WTC11 (cell line): ENCODE measurements at regions not wholly inside any gene's neighbourhood (a gene's known extent, or its start where the extent isn't known, plus 50 kb on each side); places are given as distances from the start of the nearest gene placed in this dataset.

Source experiments
- ATAC-seq: fragments of 200-7000 bp; cut with Tn5 transposase; 2 replicates; pipeline ENCODE4 v1.10.0; 2021; ENCODE audit warnings: mild to moderate bottlenecking, moderate library complexity
- CTCF ChIA-PET: fragments of 300-600 bp; sonication (Branson Sonifier 250); formaldehyde crosslinking; loops from one replicate; lab custom pipeline; 2021; ENCODE audit warnings: antibody characterized with exemption; lab: Charles Lee
- POLR2A ChIA-PET: fragments of 350-600 bp; sonication (Branson Sonifier 250); formaldehyde crosslinking; loops from one replicate; lab custom pipeline; 2021; ENCODE audit warnings: antibody characterized with exemption; lab: Charles Lee
- DNase-seq: peaks from one replicate; pipeline ENCODE4 v3.0.0; 2021; ENCODE audit warnings: low spot score
- H3K27ac Mint-ChIP-seq: 2 replicates; pipeline ENCODE4 v1.8.0; 2021; ENCODE audit warnings: mixed read lengths
- H3K27me3 Mint-ChIP-seq: 2 replicates; pipeline ENCODE4 v1.8.0; 2021; ENCODE audit warnings: low read depth, mild to moderate bottlenecking, moderate library complexity, mixed read lengths
- H3K36me3 Mint-ChIP-seq: 2 replicates; pipeline ENCODE4 v1.8.0; 2021; ENCODE audit warnings: mixed read lengths
- H3K4me1 Mint-ChIP-seq: 2 replicates; pipeline ENCODE4 v1.8.0; 2022; ENCODE audit warnings: mixed read lengths
- H3K4me3 Mint-ChIP-seq: 2 replicates; pipeline ENCODE4 v1.8.0; 2021; ENCODE audit warnings: mild to moderate bottlenecking, moderate library complexity, mixed read lengths
- H3K9me3 Mint-ChIP-seq: 2 replicates; pipeline ENCODE4 v1.8.0; 2021; ENCODE audit warnings: mixed read lengths
- NR1H2 ChIP-seq: sonication (generic); formaldehyde crosslinking; IDR thresholded peaks from 2 replicates; pipeline ENCODE4 v1.9.0; 2021; ENCODE audit warnings: mild to moderate bottlenecking, moderate library complexity, missing genetic modification reagents
- OVOL2 ChIP-seq: fragments of 250-450 bp; sonication (Bioruptor Pico); IDR thresholded peaks from 2 replicates; pipeline ENCODE4 v1.9.0; 2021; ENCODE audit warnings: mild to moderate bottlenecking, borderline replicate concordance
- TEAD1 ChIP-seq: sonication (generic); formaldehyde crosslinking; IDR thresholded peaks from 2 replicates; pipeline ENCODE4 v1.8.0; 2022; ENCODE audit warnings: mild to moderate bottlenecking, missing genetic modification reagents
- ZNF121 ChIP-seq: sonication (generic); formaldehyde crosslinking; IDR thresholded peaks from 2 replicates; pipeline ENCODE4 v1.8.0; 2023; ENCODE audit warnings: missing genetic modification reagents
- ZNF232 ChIP-seq: sonication (generic); formaldehyde crosslinking; IDR thresholded peaks from 2 replicates; pipeline ENCODE4 v1.8.0; 2022; ENCODE audit warnings: mild to moderate bottlenecking, missing genetic modification reagents
- ZNF263 ChIP-seq: sonication (generic); formaldehyde crosslinking; IDR thresholded peaks from 2 replicates; pipeline ENCODE4 v1.8.1; 2022; ENCODE audit warnings: low read depth, mild to moderate bottlenecking, moderate library complexity, missing genetic modification reagents
- TF ChIP-seq, protein P1 (sequence below): sonication (generic); formaldehyde crosslinking; IDR thresholded peaks from 2 replicates; pipeline ENCODE4 v1.8.0; 2023; ENCODE audit warnings: mild to moderate bottlenecking, missing genetic modification reagents
- TF ChIP-seq, protein P2 (sequence below): sonication (generic); formaldehyde crosslinking; IDR thresholded peaks from 2 replicates; pipeline ENCODE4 v1.8.0; 2023; ENCODE audit warnings: missing genetic modification reagents
- TF ChIP-seq, protein P3 (sequence below): sonication (generic); formaldehyde crosslinking; IDR thresholded peaks from 2 replicates; pipeline ENCODE4 v1.8.1; 2022; ENCODE audit warnings: mild to moderate bottlenecking, missing genetic modification reagents, moderate library complexity, borderline replicate concordance
- TF ChIP-seq, protein P4 (sequence below): sonication (generic); formaldehyde crosslinking; IDR thresholded peaks from 2 replicates; pipeline ENCODE4 v1.8.0; 2022; ENCODE audit warnings: mild to moderate bottlenecking, missing genetic modification reagents
- TF ChIP-seq, protein P5 (sequence below): sonication (generic); formaldehyde crosslinking; conservative IDR thresholded peaks from 2 replicates; pipeline ENCODE4 v1.8.1; 2022; ENCODE audit warnings: mild to moderate bottlenecking, missing genetic modification reagents
- TF ChIP-seq, protein P6 (sequence below): fragments of 250-450 bp; sonication (Bioruptor Pico); IDR thresholded peaks from 2 replicates; pipeline ENCODE4 v1.9.0; 2021; ENCODE audit warnings: mild to moderate bottlenecking
- TF ChIP-seq, protein P7 (sequence below): sonication (generic); formaldehyde crosslinking; IDR thresholded peaks from 2 replicates; pipeline ENCODE4 v1.8.1; 2023; ENCODE audit warnings: mild to moderate bottlenecking, moderate library complexity, missing genetic modification reagents
- TF ChIP-seq, protein P8 (sequence below): fragments of 250-450 bp; sonication (Bioruptor Pico); conservative IDR thresholded peaks from 2 replicates; pipeline ENCODE4 v1.9.0; 2021; ENCODE audit warnings: mild to moderate bottlenecking
- TF ChIP-seq, protein P9 (sequence below): sonication (generic); formaldehyde crosslinking; IDR thresholded peaks from 2 replicates; pipeline ENCODE4 v1.8.1; 2022; ENCODE audit warnings: low read depth, missing genetic modification reagents, borderline replicate concordance

DNA sequence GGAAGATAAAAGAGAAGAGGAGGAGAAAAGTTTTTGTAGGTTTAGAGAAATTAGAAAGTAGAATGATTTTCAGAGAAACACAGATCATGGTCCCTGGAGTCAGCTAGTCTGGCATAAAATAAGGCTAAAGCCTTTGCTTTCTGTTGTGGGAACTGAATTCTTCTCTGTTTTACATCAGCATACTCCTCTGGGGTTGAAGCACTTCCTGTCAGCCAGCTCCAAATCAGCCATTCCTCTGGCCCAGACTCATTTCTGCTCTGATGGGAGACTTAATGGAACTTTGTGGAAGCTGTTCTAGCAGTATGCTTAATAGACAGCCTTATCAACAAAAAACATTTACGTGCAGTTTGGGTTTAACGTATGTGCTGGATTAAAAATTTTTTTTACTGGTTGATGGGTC, 143.2 kb downstream of the HMHB1 start:
- no peaks in the 10 kb centered on the region for H3K27me3 Mint-ChIP-seq
- no peaks in the 10 kb centered on the region for H3K9me3 Mint-ChIP-seq
- ATAC-seq (no peak), DNase-seq (no peak)
- H3K36me3 Mint-ChIP-seq = no peaks in the 10 kb centered on the region
- POLR2A ChIA-PET = no interaction called here
- H3K4me3 Mint-ChIP-seq = no peak overlapping the region
- CTCF ChIA-PET = no interaction called here
- TF ChIP-seq, protein P1, sequence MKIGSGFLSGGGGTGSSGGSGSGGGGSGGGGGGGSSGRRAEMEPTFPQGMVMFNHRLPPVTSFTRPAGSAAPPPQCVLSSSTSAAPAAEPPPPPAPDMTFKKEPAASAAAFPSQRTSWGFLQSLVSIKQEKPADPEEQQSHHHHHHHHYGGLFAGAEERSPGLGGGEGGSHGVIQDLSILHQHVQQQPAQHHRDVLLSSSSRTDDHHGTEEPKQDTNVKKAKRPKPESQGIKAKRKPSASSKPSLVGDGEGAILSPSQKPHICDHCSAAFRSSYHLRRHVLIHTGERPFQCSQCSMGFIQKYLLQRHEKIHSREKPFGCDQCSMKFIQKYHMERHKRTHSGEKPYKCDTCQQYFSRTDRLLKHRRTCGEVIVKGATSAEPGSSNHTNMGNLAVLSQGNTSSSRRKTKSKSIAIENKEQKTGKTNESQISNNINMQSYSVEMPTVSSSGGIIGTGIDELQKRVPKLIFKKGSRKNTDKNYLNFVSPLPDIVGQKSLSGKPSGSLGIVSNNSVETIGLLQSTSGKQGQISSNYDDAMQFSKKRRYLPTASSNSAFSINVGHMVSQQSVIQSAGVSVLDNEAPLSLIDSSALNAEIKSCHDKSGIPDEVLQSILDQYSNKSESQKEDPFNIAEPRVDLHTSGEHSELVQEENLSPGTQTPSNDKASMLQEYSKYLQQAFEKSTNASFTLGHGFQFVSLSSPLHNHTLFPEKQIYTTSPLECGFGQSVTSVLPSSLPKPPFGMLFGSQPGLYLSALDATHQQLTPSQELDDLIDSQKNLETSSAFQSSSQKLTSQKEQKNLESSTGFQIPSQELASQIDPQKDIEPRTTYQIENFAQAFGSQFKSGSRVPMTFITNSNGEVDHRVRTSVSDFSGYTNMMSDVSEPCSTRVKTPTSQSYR (CRISPR knock-in tag) = no peak
- no peak for TF ChIP-seq NR1H2 (CRISPR knock-in tag)
- TF ChIP-seq, protein P2, sequence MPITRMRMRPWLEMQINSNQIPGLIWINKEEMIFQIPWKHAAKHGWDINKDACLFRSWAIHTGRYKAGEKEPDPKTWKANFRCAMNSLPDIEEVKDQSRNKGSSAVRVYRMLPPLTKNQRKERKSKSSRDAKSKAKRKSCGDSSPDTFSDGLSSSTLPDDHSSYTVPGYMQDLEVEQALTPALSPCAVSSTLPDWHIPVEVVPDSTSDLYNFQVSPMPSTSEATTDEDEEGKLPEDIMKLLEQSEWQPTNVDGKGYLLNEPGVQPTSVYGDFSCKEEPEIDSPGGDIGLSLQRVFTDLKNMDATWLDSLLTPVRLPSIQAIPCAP = no peak
- TF ChIP-seq, protein P3, sequence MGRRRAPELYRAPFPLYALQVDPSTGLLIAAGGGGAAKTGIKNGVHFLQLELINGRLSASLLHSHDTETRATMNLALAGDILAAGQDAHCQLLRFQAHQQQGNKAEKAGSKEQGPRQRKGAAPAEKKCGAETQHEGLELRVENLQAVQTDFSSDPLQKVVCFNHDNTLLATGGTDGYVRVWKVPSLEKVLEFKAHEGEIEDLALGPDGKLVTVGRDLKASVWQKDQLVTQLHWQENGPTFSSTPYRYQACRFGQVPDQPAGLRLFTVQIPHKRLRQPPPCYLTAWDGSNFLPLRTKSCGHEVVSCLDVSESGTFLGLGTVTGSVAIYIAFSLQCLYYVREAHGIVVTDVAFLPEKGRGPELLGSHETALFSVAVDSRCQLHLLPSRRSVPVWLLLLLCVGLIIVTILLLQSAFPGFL (CRISPR knock-in tag) = no peak
- no peak for TF ChIP-seq TEAD1 (CRISPR knock-in tag)
- TF ChIP-seq, protein P4, sequence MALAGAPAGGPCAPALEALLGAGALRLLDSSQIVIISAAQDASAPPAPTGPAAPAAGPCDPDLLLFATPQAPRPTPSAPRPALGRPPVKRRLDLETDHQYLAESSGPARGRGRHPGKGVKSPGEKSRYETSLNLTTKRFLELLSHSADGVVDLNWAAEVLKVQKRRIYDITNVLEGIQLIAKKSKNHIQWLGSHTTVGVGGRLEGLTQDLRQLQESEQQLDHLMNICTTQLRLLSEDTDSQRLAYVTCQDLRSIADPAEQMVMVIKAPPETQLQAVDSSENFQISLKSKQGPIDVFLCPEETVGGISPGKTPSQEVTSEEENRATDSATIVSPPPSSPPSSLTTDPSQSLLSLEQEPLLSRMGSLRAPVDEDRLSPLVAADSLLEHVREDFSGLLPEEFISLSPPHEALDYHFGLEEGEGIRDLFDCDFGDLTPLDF (CRISPR knock-in tag) = no peak
- no peak for TF ChIP-seq ZNF263 (CRISPR knock-in tag)
- no peak for TF ChIP-seq OVOL2 (CRISPR knock-in tag)
- TF ChIP-seq ZNF232 = no peak
- TF ChIP-seq, protein P5, sequence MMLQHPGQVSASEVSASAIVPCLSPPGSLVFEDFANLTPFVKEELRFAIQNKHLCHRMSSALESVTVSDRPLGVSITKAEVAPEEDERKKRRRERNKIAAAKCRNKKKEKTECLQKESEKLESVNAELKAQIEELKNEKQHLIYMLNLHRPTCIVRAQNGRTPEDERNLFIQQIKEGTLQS (CRISPR knock-in tag) = no peak
- TF ChIP-seq, protein P6, sequence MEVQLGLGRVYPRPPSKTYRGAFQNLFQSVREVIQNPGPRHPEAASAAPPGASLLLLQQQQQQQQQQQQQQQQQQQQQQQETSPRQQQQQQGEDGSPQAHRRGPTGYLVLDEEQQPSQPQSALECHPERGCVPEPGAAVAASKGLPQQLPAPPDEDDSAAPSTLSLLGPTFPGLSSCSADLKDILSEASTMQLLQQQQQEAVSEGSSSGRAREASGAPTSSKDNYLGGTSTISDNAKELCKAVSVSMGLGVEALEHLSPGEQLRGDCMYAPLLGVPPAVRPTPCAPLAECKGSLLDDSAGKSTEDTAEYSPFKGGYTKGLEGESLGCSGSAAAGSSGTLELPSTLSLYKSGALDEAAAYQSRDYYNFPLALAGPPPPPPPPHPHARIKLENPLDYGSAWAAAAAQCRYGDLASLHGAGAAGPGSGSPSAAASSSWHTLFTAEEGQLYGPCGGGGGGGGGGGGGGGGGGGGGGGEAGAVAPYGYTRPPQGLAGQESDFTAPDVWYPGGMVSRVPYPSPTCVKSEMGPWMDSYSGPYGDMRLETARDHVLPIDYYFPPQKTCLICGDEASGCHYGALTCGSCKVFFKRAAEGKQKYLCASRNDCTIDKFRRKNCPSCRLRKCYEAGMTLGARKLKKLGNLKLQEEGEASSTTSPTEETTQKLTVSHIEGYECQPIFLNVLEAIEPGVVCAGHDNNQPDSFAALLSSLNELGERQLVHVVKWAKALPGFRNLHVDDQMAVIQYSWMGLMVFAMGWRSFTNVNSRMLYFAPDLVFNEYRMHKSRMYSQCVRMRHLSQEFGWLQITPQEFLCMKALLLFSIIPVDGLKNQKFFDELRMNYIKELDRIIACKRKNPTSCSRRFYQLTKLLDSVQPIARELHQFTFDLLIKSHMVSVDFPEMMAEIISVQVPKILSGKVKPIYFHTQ (CRISPR knock-in tag) = no peak
- TF ChIP-seq, protein P7, sequence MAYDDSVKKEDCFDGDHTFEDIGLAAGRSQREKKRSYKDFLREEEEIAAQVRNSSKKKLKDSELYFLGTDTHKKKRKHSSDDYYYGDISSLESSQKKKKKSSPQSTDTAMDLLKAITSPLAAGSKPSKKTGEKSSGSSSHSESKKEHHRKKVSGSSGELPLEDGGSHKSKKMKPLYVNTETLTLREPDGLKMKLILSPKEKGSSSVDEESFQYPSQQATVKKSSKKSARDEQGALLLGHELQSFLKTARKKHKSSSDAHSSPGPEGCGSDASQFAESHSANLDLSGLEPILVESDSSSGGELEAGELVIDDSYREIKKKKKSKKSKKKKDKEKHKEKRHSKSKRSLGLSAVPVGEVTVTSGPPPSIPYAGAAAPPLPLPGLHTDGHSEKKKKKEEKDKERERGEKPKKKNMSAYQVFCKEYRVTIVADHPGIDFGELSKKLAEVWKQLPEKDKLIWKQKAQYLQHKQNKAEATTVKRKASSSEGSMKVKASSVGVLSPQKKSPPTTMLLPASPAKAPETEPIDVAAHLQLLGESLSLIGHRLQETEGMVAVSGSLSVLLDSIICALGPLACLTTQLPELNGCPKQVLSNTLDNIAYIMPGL (CRISPR knock-in tag) = no peak
- TF ChIP-seq, protein P8, sequence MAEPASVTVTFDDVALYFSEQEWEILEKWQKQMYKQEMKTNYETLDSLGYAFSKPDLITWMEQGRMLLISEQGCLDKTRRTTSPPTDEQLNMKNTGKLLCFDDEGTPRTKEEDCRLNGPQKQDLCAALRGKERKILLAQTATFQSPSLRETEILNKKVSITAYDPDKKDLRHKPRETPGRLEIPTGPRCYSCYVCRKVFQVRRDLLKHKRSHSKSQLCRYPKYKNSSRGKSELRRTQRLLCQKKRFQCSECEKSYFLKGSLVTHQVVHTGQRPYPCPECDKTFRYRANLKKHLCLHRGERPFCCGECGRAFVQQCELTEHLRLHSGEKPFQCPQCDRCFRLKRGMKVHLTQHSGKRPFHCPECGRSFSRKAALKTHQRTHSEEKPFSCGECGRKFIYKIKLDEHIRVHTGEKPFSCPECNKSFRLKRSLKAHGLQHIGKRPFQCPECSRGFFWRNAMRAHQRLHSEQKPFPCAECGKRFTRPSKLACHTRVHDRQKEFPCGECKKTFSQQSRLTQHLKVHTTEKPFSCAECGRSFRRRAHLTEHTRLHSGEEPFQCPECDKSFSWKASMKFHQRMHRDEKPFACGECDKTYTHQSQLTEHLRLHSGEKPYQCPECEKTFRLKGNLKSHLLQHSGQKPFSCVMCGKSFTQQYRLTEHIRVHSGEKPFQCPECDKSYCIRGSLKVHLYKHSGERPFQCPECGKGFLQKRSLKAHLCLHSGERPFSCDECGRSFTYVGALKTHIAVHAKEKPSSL (CRISPR knock-in tag) = no peak
- no peak for TF ChIP-seq ZNF121 (CRISPR knock-in tag)
- TF ChIP-seq, protein P9, sequence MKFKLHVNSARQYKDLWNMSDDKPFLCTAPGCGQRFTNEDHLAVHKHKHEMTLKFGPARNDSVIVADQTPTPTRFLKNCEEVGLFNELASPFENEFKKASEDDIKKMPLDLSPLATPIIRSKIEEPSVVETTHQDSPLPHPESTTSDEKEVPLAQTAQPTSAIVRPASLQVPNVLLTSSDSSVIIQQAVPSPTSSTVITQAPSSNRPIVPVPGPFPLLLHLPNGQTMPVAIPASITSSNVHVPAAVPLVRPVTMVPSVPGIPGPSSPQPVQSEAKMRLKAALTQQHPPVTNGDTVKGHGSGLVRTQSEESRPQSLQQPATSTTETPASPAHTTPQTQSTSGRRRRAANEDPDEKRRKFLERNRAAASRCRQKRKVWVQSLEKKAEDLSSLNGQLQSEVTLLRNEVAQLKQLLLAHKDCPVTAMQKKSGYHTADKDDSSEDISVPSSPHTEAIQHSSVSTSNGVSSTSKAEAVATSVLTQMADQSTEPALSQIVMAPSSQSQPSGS (CRISPR knock-in tag) = no peak
- H3K4me1 Mint-ChIP-seq = no peaks in the 10 kb centered on the region; the same call in 1 of the 2 replicates
- no peak overlapping the region for H3K27ac Mint-ChIP-seq
